Keratinocyte (primary cell): ENCODE measurements at regions not wholly inside any gene's neighbourhood (a gene's known extent, or its start where the extent isn't known, plus 50 kb on each side); places are given as distances from the start of the nearest gene placed in this dataset.

Source experiments
- DNase-seq: peaks from one replicate; pipeline ENCODE4 v3.0.0-alpha.2; 2011; ENCODE audit warnings: low read depth, missing footprints, low spot score
- FAIRE-seq: peaks from 2 replicates; lab custom pipeline; 2011; peaks lifted over from hg19 to GRCh38; lab: Jason Lieb, UNC
- H2AFZ ChIP-seq: 2 replicates; pipeline ENCODE4 v1.6.0; 2012; ENCODE audit warnings: low read length, control low read depth, inconsistent platforms; ENCODE audit not compliant: control insufficient read depth
- H3K27ac ChIP-seq: 2 replicates; pipeline ENCODE4 v1.5.1; 2011; ENCODE audit warnings: low read length; ENCODE audit not compliant: control insufficient read depth, insufficient read depth
- H3K27me3 ChIP-seq: 3 replicates; pipeline ENCODE4 v1.6.0; 2011; ENCODE audit warnings: low read length; ENCODE audit not compliant: control insufficient read depth, insufficient read depth; ENCODE audit errors: extremely low read depth
- H3K36me3 ChIP-seq, 2 experiments: 2 replicates in 1 of 2; 3 replicates in 1 of 2; pipeline ENCODE4 v1.5.1; 2011; ENCODE audit warnings: low read length in 2 of 2, mild to moderate bottlenecking in 1 of 2; ENCODE audit not compliant: control insufficient read depth in 2 of 2, insufficient read depth in 2 of 2; ENCODE audit errors: extremely low read depth in 1 of 2
- H3K4me1 ChIP-seq: 3 replicates; pipeline ENCODE4 v1.5.1; 2011; ENCODE audit warnings: low read length; ENCODE audit not compliant: control insufficient read depth, insufficient read depth; ENCODE audit errors: extremely low read depth
- H3K4me2 ChIP-seq: 3 replicates; pipeline ENCODE4 v1.6.0; 2011; ENCODE audit warnings: low read depth, low read length; ENCODE audit not compliant: control insufficient read depth, insufficient read depth; ENCODE audit errors: extremely low read depth
- H3K4me3 ChIP-seq, 3 experiments: fragments of 200-600 bp in 1 of 3; sonication (generic) in 1 of 3; 2 replicates in 2 of 3; 3 replicates in 1 of 3; pipeline ENCODE4 v1.5.1; 2011 to 2016; ENCODE audit warnings: low read length in 3 of 3, mild to moderate bottlenecking in 3 of 3, control low read depth in 2 of 3, inconsistent platforms in 1 of 3, low read depth in 1 of 3, mixed read lengths in 1 of 3, mixed run types in 1 of 3, moderate library complexity in 1 of 3; ENCODE audit not compliant: control insufficient read depth in 2 of 3, insufficient read depth in 2 of 3; ENCODE audit errors: extremely low read depth in 1 of 3
- H3K79me2 ChIP-seq: 2 replicates; pipeline ENCODE4 v1.6.0; 2012; ENCODE audit warnings: low read length; ENCODE audit not compliant: control insufficient read depth, insufficient read depth
- H3K9ac ChIP-seq: 3 replicates; pipeline ENCODE4 v1.6.0; 2011; ENCODE audit warnings: low read length; ENCODE audit not compliant: control insufficient read depth, insufficient read depth; ENCODE audit errors: extremely low read depth
- H3K9me1 ChIP-seq: 3 replicates; pipeline ENCODE4 v1.6.0; 2011; ENCODE audit warnings: low read length; ENCODE audit not compliant: control insufficient read depth, insufficient read depth; ENCODE audit errors: extremely low read depth
- H3K9me3 ChIP-seq: 2 replicates; pipeline ENCODE4 v1.5.1; 2012; ENCODE audit warnings: low read depth, low read length; ENCODE audit not compliant: control insufficient read depth
- H4K20me1 ChIP-seq: 3 replicates; pipeline ENCODE4 v1.6.0; 2011; ENCODE audit warnings: low read length; ENCODE audit not compliant: control insufficient read depth, insufficient read depth; ENCODE audit errors: extremely low read depth
- EZH2 ChIP-seq: IDR thresholded peaks from one replicate; pipeline ENCODE4 v1.6.1; 2012; ENCODE audit warnings: inconsistent platforms, mild to moderate bottlenecking, low read length, moderate library complexity
- dilution Hi-C: fragments of 300-500 bp; cut with MboI; formaldehyde crosslinking; loops from one replicate; pipeline ENCODE4 v1.7.0; 2020; ENCODE audit warnings: low sequenced_read_pairs; ENCODE audit not compliant: extremely low pct_ligation_motif_present
- TF ChIP-seq, protein P1 (sequence below), 3 experiments: IDR thresholded peaks in 1 of 3; conservative IDR thresholded peaks in 1 of 3; optimal IDR thresholded peaks in 1 of 3; 2 replicates in 2 of 3; 3 replicates in 1 of 3; pipeline versions ENCODE3 to v1.5.1; 2011; ENCODE audit warnings: low read length in 3 of 3, mild to moderate bottlenecking in 3 of 3, moderate library complexity in 2 of 3, control low read depth in 1 of 3, inconsistent platforms in 1 of 3; ENCODE audit not compliant: insufficient read depth in 2 of 3; ENCODE audit errors: extremely low read depth in 1 of 3

DNA sequence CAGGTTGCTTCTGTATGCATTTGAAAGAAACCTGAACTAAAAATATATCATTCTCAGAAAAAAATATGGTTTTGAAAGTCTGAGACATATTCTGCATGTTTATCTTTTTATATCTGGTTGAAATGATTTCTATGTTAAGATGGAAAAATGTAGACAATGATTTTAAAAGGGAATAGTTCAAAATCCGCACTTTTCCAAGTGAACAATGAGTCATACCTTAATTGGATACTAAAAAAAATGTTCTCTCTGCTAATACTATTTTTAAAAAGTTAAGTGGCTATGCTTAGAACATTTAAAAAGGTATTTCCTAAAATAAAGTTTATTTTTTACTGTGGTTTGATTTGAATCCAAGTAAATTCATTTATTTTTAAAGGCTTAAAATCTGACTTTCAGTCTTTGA, 801.4 kb downstream of the SLITRK6 start:
- Histone ChIP-seq H3K4me1 (no peaks in the 10 kb centered on the region), H3K4me3 (no peak overlapping the region), H3K9ac (no peak overlapping the region), H3K4me2 (no peak overlapping the region), H3K27ac (no peak overlapping the region), H2AFZ (no peak overlapping the region), H3K79me2 (no peaks in the 10 kb centered on the region), H3K9me3 (no peaks in the 10 kb centered on the region), H3K9me1 (no peaks in the 10 kb centered on the region), H3K36me3 (no peaks in the 10 kb centered on the region), H4K20me1 (no peaks in the 10 kb centered on the region), H3K27me3 (no peaks in the 10 kb centered on the region)
- dilution Hi-C loops = no loop called here
- FAIRE-seq = no peak
- DNase-seq = no peak
- TF ChIP-seq, protein P1, sequence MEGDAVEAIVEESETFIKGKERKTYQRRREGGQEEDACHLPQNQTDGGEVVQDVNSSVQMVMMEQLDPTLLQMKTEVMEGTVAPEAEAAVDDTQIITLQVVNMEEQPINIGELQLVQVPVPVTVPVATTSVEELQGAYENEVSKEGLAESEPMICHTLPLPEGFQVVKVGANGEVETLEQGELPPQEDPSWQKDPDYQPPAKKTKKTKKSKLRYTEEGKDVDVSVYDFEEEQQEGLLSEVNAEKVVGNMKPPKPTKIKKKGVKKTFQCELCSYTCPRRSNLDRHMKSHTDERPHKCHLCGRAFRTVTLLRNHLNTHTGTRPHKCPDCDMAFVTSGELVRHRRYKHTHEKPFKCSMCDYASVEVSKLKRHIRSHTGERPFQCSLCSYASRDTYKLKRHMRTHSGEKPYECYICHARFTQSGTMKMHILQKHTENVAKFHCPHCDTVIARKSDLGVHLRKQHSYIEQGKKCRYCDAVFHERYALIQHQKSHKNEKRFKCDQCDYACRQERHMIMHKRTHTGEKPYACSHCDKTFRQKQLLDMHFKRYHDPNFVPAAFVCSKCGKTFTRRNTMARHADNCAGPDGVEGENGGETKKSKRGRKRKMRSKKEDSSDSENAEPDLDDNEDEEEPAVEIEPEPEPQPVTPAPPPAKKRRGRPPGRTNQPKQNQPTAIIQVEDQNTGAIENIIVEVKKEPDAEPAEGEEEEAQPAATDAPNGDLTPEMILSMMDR (optimal IDR thresholded peaks at IDR 0.05 in 1 of 3, IDR thresholded peaks at IDR 0.05 in 1 of 3, conservative IDR thresholded peaks at IDR 0.05 in 1 of 3; ENCODE audit: extremely low read depth in 1 of 3, insufficient read depth in 2 of 3, low read length in 3 of 3) = no peak
- no peak for TF ChIP-seq EZH2

DNA sequence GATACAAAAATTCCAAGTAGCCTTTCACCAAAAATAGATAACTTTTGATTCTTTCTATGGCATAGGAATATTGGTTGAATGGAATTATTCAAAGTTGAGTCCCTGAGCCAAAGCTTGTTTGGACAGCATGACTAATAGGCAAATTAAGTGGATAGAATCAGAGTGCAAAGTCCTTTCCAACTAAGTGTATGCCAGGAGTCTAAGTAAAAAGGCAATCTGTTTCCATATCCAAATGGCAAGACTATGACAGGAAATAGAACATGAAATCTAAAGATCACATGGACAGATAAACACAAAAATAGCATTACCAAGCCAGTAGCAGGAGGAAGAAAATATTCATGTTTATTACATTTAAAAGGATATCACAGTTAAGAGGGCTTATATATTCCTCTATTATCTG, 804.6 kb downstream of the SLITRK6 start:
- dilution Hi-C loops = no loop called here
- Histone ChIP-seq H3K27me3 (no peaks in the 10 kb centered on the region), H3K4me3 (no peak overlapping the region), H3K79me2 (no peaks in the 10 kb centered on the region), H2AFZ (no peak overlapping the region), H3K4me1 (no peaks in the 10 kb centered on the region), H3K9me3 (no peaks in the 10 kb centered on the region), H3K27ac (no peak overlapping the region), H3K9ac (no peak overlapping the region), H3K36me3 (no peaks in the 10 kb centered on the region), H3K9me1 (no peaks in the 10 kb centered on the region), H4K20me1 (no peaks in the 10 kb centered on the region), H3K4me2 (no peak overlapping the region)
- no peak for TF ChIP-seq EZH2
- TF ChIP-seq, protein P1 (optimal IDR thresholded peaks at IDR 0.05 in 1 of 3, IDR thresholded peaks at IDR 0.05 in 1 of 3, conservative IDR thresholded peaks at IDR 0.05 in 1 of 3; ENCODE audit: extremely low read depth in 1 of 3, insufficient read depth in 2 of 3, low read length in 3 of 3) = no peak
- no peak for DNase-seq
- no peak for FAIRE-seq
